Upper lobe of right lung (tissue), 1 donor: ENCODE measurements at regions not wholly inside any gene's neighbourhood (a gene's known extent, or its start where the extent isn't known, plus 50 kb on each side); places are given as distances from the start of the nearest gene placed in this dataset.

Experiments
- ATAC-seq: fragments of 200-7000 bp; cut with Tn5 transposase; one replicate; pipeline ENCODE4 v1.9.1; 2020; ENCODE audit warnings: mild to moderate bottlenecking, moderate library complexity
- DNase-seq: peaks from one replicate; pipeline ENCODE4 v3.0.0-alpha.2; 2020
- H3K27ac ChIP-seq: fragments of 200-600 bp; one replicate; pipeline ENCODE4 v1.8.0; 2022
- H3K27me3 ChIP-seq: fragments of 200-600 bp; one replicate; pipeline ENCODE4 v1.8.0; 2022; ENCODE audit warnings: mild to moderate bottlenecking
- H3K36me3 ChIP-seq: fragments of 200-600 bp; one replicate; pipeline ENCODE4 v1.8.0; 2022
- H3K4me1 ChIP-seq: fragments of 200-600 bp; one replicate; pipeline ENCODE4 v1.8.0; 2022
- H3K4me3 ChIP-seq: fragments of 200-600 bp; one replicate; pipeline ENCODE4 v1.8.0; 2022; ENCODE audit warnings: mild to moderate bottlenecking
- H3K9me3 ChIP-seq: fragments of 200-600 bp; one replicate; pipeline ENCODE4 v1.8.0; 2022
- intact Hi-C: fragments of 100-400 bp; cut with DNase I; formaldehyde crosslinking; loops from one replicate; pipeline ENCODE4 v1.11.0; 2022
- TF ChIP-seq, protein P1 (sequence below): fragments of 200-600 bp; IDR thresholded peaks from one replicate; pipeline ENCODE4 v1.8.0; 2022; ENCODE audit warnings: antibody characterized with exemption
- donor health status: DM: no; HTN: yes; CAD: no; lungs with severe emphysema.

GRCh38 chr9:23557689-23558088 lies 268.4 kb downstream of the ELAVL2 start:
- intact Hi-C loops, result no loop called here
- DNase-seq, result no peak
- no peak overlapping the region for H3K27ac ChIP-seq
- no peak overlapping the region for H3K4me3 ChIP-seq
- no peaks in the 10 kb centered on the region for H3K4me1 ChIP-seq
- H3K36me3 ChIP-seq, result no peaks in the 10 kb centered on the region
- TF ChIP-seq, protein P1, sequence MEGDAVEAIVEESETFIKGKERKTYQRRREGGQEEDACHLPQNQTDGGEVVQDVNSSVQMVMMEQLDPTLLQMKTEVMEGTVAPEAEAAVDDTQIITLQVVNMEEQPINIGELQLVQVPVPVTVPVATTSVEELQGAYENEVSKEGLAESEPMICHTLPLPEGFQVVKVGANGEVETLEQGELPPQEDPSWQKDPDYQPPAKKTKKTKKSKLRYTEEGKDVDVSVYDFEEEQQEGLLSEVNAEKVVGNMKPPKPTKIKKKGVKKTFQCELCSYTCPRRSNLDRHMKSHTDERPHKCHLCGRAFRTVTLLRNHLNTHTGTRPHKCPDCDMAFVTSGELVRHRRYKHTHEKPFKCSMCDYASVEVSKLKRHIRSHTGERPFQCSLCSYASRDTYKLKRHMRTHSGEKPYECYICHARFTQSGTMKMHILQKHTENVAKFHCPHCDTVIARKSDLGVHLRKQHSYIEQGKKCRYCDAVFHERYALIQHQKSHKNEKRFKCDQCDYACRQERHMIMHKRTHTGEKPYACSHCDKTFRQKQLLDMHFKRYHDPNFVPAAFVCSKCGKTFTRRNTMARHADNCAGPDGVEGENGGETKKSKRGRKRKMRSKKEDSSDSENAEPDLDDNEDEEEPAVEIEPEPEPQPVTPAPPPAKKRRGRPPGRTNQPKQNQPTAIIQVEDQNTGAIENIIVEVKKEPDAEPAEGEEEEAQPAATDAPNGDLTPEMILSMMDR, result no peak
- H3K27me3 ChIP-seq, result no peaks in the 10 kb centered on the region
- no peak for ATAC-seq
- H3K9me3 ChIP-seq, result no peaks in the 10 kb centered on the region

GRCh38 chr9:23559522-23559921 lies 266.5 kb downstream of the ELAVL2 start:
- intact Hi-C loops, result no loop called here
- Histone ChIP-seq H3K9me3 (no peaks in the 10 kb centered on the region), H3K36me3 (no peaks in the 10 kb centered on the region), H3K4me3 (no peak overlapping the region), H3K4me1 (no peaks in the 10 kb centered on the region), H3K27me3 (no peaks in the 10 kb centered on the region), H3K27ac (no peak overlapping the region)
- no peak for DNase-seq
- TF ChIP-seq, protein P1, result no peak
- no peak for ATAC-seq

GRCh38 chr9:23563517-23563916 lies 262.5 kb downstream of the ELAVL2 start:
- intact Hi-C loops, result no loop called here
- ATAC-seq, result no peak
- Histone ChIP-seq H3K27ac (no peak overlapping the region), H3K36me3 (no peaks in the 10 kb centered on the region), H3K9me3 (no peaks in the 10 kb centered on the region), H3K4me3 (no peak overlapping the region), H3K27me3 (no peaks in the 10 kb centered on the region), H3K4me1 (no peaks in the 10 kb centered on the region)
- no peak for DNase-seq
- TF ChIP-seq, protein P1, result no peak

DNA sequence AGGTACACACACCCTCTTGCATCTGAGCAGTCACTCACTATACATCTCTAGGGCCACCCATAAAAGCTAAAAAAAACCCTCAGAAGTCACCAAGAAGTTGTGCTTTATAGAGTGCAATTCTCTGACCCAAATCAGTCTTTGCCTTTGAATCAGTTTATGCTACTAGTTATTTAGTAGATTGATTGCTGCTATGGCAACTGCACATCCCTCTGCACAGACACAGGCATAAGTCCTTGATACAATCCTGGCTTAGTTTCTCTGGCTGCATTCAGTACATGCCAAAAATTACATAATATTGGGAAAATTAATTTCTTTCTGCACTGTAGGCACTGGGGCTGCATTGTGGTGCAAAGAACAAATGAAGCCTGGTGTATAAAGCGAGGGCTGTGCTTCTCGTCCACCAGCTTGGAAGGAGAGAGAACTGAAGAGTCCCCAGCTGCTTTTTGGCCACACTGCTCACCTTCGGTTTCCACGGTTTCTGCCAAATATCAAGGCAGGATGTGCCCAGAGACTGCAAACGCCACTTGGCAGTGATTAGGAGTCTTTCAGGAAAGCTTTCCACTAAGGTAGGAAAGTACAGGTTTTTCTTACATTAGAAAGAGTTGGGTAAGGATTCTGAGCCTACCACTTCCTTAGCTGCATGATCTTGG lies 258.4 kb downstream of the ELAVL2 start:
- Histone ChIP-seq H3K4me3 (no peak overlapping the region), H3K36me3 (no peaks in the 10 kb centered on the region), H3K4me1 (no peaks in the 10 kb centered on the region), H3K27me3 (no peaks in the 10 kb centered on the region), H3K9me3 (no peaks in the 10 kb centered on the region), H3K27ac (no peak overlapping the region)
- ATAC-seq, result no peak
- DNase-seq, result no peak
- TF ChIP-seq, protein P1, result no peak
- intact Hi-C loops, result no loop called here

- ATAC-seq (no peak), DNase-seq (no peak)
- H3K4me1 ChIP-seq, result no peaks in the 10 kb centered on the region
- intact Hi-C loops, result no loop called here
- no peaks in the 10 kb centered on the region for H3K9me3 ChIP-seq
- no peak overlapping the region for H3K27ac ChIP-seq
- no peak overlapping the region for H3K4me3 ChIP-seq
- no peaks in the 10 kb centered on the region for H3K27me3 ChIP-seq
- TF ChIP-seq, protein P1, result no peak
- H3K36me3 ChIP-seq, result no peaks in the 10 kb centered on the region
Measured at GRCh38 chr9:23571414-23572104, 254.5 kb downstream of the ELAVL2 start.
